GM12878 (cell line): ENCODE measurements at regions not wholly inside any gene's neighbourhood (a gene's known extent, or its start where the extent isn't known, plus 50 kb on each side); places are given as distances from the start of the nearest gene placed in this dataset.

Experiments used
- ATAC-seq: fragments of 200-7000 bp; cut with Tn5 transposase; 3 replicates; pipeline ENCODE4 v1.9.1; 2020; ENCODE audit warnings: mild to moderate bottlenecking, moderate library complexity
- BruUV-seq: library from RNA; stranded (reverse); fragments of 400-500 nt; replicated peaks from 2 replicates; lab custom pipeline; 2021; lab: Mats Ljungman, UMichigan
- CTCF ChIA-PET: fragments of 300-600 bp; sonication (Branson Sonifier 250); formaldehyde crosslinking; extraction: SDS; loops from one replicate; lab custom pipeline; 2021; ENCODE audit warnings: inconsistent platforms; lab: Yijun Ruan, JAX
- POLR2A ChIA-PET: fragments of 350-600 bp; formaldehyde crosslinking; extraction: SDS; loops from one replicate; lab custom pipeline; 2021; ENCODE audit warnings: inconsistent platforms; lab: Charles Lee
- RAD21 ChIA-PET: fragments of 300-600 bp; sonication (Branson Sonifier 250); formaldehyde crosslinking; loops from one replicate; lab custom pipeline; 2023; ENCODE audit warnings: antibody characterized with exemption; ENCODE audit not compliant: unreplicated experiment; lab: Charles Lee
- SMC1A ChIA-PET: fragments of 300-600 bp; sonication (Branson Sonifier 250); formaldehyde crosslinking; loops from one replicate; lab custom pipeline; 2023; ENCODE audit not compliant: unreplicated experiment, uncharacterized antibody; lab: Charles Lee
- DNase-seq: peaks from one replicate; pipeline ENCODE4 v3.0.0-alpha.2; 2011; ENCODE audit warnings: low read depth, low spot score
- FAIRE-seq: peaks from 3 replicates; lab custom pipeline; 2011; peaks lifted over from hg19 to GRCh38; lab: Jason Lieb, UNC
- H2AFZ ChIP-seq: 2 replicates; pipeline ENCODE4 v1.6.0; 2011; ENCODE audit warnings: low read depth, low read length, control low read depth; ENCODE audit not compliant: control insufficient read depth
- H3K27ac ChIP-seq: 2 replicates; pipeline ENCODE4 v1.5.1; 2011; ENCODE audit warnings: control low read depth; ENCODE audit not compliant: control insufficient read depth, insufficient read depth
- H3K27me3 ChIP-seq, 2 experiments: replicated peaks in 1 of 2; 2 replicates each; pipeline versions ENCODE4 v1.6.0 to v1.6.1; 2011; ENCODE audit warnings: low read length in 1 of 2; ENCODE audit not compliant: control insufficient read depth in 2 of 2, insufficient read depth in 2 of 2
- H3K36me3 ChIP-seq, 2 experiments: 2 replicates each; pipeline ENCODE4 v1.5.1; 2011; ENCODE audit warnings: low read length in 1 of 2; ENCODE audit not compliant: control insufficient read depth in 2 of 2, insufficient read depth in 2 of 2
- H3K4me1 ChIP-seq: 2 replicates; pipeline ENCODE4 v1.6.1; 2011; ENCODE audit warnings: mild to moderate bottlenecking, low read length, moderate library complexity, mixed read lengths; ENCODE audit not compliant: control insufficient read depth, insufficient read depth
- H3K4me2 ChIP-seq: 2 replicates; pipeline ENCODE4 v1.6.0; 2011; ENCODE audit warnings: control low read depth; ENCODE audit not compliant: control insufficient read depth, insufficient read depth
- H3K4me3 ChIP-seq: fragments of 200-600 bp; sonication (generic); 2 replicates; pipeline ENCODE4 v1.5.1; 2016
- H3K79me2 ChIP-seq: 2 replicates; pipeline ENCODE4 v1.6.0; 2011; ENCODE audit warnings: low read length; ENCODE audit not compliant: control insufficient read depth, insufficient read depth
- H3K9ac ChIP-seq: 2 replicates; pipeline ENCODE4 v1.8.0; 2011; ENCODE audit warnings: low read length, control low read depth, mixed read lengths; ENCODE audit not compliant: control insufficient read depth, insufficient read depth
- H3K9me3 ChIP-seq: replicated peaks from 3 replicates; pipeline ENCODE4 v1.5.1; 2011; ENCODE audit warnings: mild to moderate bottlenecking, low read length; ENCODE audit not compliant: control insufficient read depth, insufficient read depth
- H4K20me1 ChIP-seq: 2 replicates; pipeline ENCODE4 v1.6.0; 2011; ENCODE audit not compliant: control insufficient read depth, insufficient read depth
- BCL11A ChIP-seq: IDR thresholded peaks from 2 replicates; pipeline ENCODE4 v1.6.1; 2011; ENCODE audit warnings: low read depth, low read length
- BHLHE40 ChIP-seq, 2 experiments: fragments of 450-650 bp in 1 of 2; IDR thresholded peaks; 2 replicates each; pipeline ENCODE4 v1.6.1; 2011 to 2017; ENCODE audit warnings: low read depth in 2 of 2, borderline replicate concordance in 1 of 2, improper control_type of control experiment in 1 of 2, low read length in 1 of 2, mild to moderate bottlenecking in 1 of 2
- BRCA1 ChIP-seq: IDR thresholded peaks from 2 replicates; pipeline ENCODE4 v1.6.1; 2011; ENCODE audit warnings: low read depth, low read length, improper control_type of control experiment
- ESRRA ChIP-seq: IDR thresholded peaks from 2 replicates; pipeline ENCODE4 v1.6.1; 2012; ENCODE audit warnings: mild to moderate bottlenecking, low read length, improper control_type of control experiment
- HDGF ChIP-seq: fragments of 450-650 bp; IDR thresholded peaks from 2 replicates; pipeline ENCODE4 v1.6.1; 2016; ENCODE audit warnings: antibody characterized with exemption
- MTA2 ChIP-seq: fragments of 450-650 bp; IDR thresholded peaks from 2 replicates; pipeline ENCODE4 v1.6.1; 2016; ENCODE audit warnings: low read depth, mild to moderate bottlenecking, moderate library complexity
- POLR2AphosphoS5 ChIP-seq: IDR thresholded peaks from 2 replicates; pipeline ENCODE4 v1.6.1; 2011; ENCODE audit warnings: mild to moderate bottlenecking, low read length, inconsistent platforms
- SUPT20H ChIP-seq: IDR thresholded peaks from 2 replicates; pipeline ENCODE4 v1.6.1; 2011; ENCODE audit warnings: low read depth, mild to moderate bottlenecking, low read length, moderate library complexity, borderline replicate concordance; ENCODE audit not compliant: control insufficient read depth
- YY1 ChIP-seq: IDR thresholded peaks from 2 replicates; pipeline ENCODE4 v1.6.1; 2011; ENCODE audit warnings: low read depth, mild to moderate bottlenecking, low read length
- ZBTB33 ChIP-seq: fragments of 450-650 bp; IDR thresholded peaks from 2 replicates; pipeline ENCODE4 v1.6.1; 2017; ENCODE audit warnings: mild to moderate bottlenecking
- WGBS: methylation state at CpG from one replicate; pipeline ENCODE4 v1.1.6; 2016; ENCODE audit warnings: low lambda C conversion rate; ENCODE audit not compliant: insufficient replicate concordance, insufficient coverage; ENCODE audit errors: missing lambda C conversion rate; 5-methylcytosine and 5-hydroxymethylcytosine counted together
- in situ Hi-C: fragments of 300-500 bp; cut with MboI; formaldehyde crosslinking; loops from 9 replicates; pipeline ENCODE4 v1.14.3; 2018; ENCODE audit warnings: mixed read lengths
- intact Hi-C: fragments of 100-400 bp; cut with micrococcal nuclease; formaldehyde crosslinking; loops from one replicate; pipeline ENCODE4 v1.14.2; 2022; ENCODE audit not compliant: unreplicated experiment
- TF ChIP-seq, protein P1 (sequence below): fragments of 450-650 bp; IDR thresholded peaks from 2 replicates; pipeline ENCODE4 v1.6.1; 2017; ENCODE audit warnings: antibody characterized with exemption, mild to moderate bottlenecking, moderate library complexity
- TF ChIP-seq, protein P2 (sequence below): IDR thresholded peaks from 2 replicates; pipeline ENCODE4 v1.6.1; 2012; ENCODE audit warnings: mild to moderate bottlenecking, low read depth, low read length
- TF ChIP-seq, protein P3 (sequence below): fragments of 450-650 bp; IDR thresholded peaks from 2 replicates; pipeline ENCODE4 v1.6.1; 2017; ENCODE audit warnings: mild to moderate bottlenecking, moderate library complexity

DNA sequence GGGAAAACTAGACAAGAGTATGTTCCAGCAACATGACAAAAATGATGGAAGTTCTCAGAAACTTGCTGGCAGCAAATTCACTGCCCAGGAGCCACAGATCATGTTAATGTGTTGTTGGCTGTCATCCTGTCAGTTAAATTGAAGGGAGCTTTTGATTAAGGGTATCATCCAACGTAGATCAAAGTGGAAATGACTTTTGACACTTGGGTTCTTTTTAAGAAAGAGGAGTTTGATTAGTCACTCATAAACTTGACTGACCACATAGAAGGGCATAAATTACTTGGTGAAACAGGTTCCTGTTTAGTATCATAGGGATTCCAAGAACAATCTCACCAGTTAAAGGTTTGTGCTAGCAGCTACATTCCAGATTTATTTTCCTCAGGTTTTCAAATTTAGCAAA, 288.7 kb downstream of the CSNK1G3 start:
- FAIRE-seq (no peak), ATAC-seq (no peak), DNase-seq (no peak)
- no peaks in the 10 kb centered on the region for H3K9me3 ChIP-seq
- no peak overlapping the region for H3K9ac ChIP-seq
- CTCF ChIA-PET = no interaction called here
- intact Hi-C loops = no loop called here
- no TSS peak for BruUV-seq
- no peaks in the 10 kb centered on the region for H3K4me1 ChIP-seq
- in situ Hi-C loops = no loop called here
- no peak overlapping the region for H3K4me2 ChIP-seq
- no peaks in the 10 kb centered on the region for H3K79me2 ChIP-seq
- POLR2A ChIA-PET = no interaction called here
- no peak overlapping the region for H3K4me3 ChIP-seq
- H3K27me3 ChIP-seq = no peaks in the 10 kb centered on the region
- SMC1A ChIA-PET = no interaction called here
- no peak overlapping the region for H2AFZ ChIP-seq
- RAD21 ChIA-PET = no interaction called here
- H3K27ac ChIP-seq = no peak overlapping the region
- 0% methylated on average over 1 of the region's 1 CpG for WGBS
- no peaks in the 10 kb centered on the region for H3K36me3 ChIP-seq
- no peaks in the 10 kb centered on the region for H4K20me1 ChIP-seq
- TF ChIP-seq BCL11A (no peak), HDGF (no peak), SUPT20H (no peak), POLR2AphosphoS5 (no peak), BHLHE40 (IDR thresholded peaks at IDR 0.05; ENCODE audit: borderline replicate concordance in 1 of 2, low read depth in 2 of 2, low read length in 1 of 2) (no peak), ESRRA (no peak), YY1 (no peak), MTA2 (no peak), BRCA1 (no peak), ZBTB33 (no peak)
- TF ChIP-seq, protein P1, sequence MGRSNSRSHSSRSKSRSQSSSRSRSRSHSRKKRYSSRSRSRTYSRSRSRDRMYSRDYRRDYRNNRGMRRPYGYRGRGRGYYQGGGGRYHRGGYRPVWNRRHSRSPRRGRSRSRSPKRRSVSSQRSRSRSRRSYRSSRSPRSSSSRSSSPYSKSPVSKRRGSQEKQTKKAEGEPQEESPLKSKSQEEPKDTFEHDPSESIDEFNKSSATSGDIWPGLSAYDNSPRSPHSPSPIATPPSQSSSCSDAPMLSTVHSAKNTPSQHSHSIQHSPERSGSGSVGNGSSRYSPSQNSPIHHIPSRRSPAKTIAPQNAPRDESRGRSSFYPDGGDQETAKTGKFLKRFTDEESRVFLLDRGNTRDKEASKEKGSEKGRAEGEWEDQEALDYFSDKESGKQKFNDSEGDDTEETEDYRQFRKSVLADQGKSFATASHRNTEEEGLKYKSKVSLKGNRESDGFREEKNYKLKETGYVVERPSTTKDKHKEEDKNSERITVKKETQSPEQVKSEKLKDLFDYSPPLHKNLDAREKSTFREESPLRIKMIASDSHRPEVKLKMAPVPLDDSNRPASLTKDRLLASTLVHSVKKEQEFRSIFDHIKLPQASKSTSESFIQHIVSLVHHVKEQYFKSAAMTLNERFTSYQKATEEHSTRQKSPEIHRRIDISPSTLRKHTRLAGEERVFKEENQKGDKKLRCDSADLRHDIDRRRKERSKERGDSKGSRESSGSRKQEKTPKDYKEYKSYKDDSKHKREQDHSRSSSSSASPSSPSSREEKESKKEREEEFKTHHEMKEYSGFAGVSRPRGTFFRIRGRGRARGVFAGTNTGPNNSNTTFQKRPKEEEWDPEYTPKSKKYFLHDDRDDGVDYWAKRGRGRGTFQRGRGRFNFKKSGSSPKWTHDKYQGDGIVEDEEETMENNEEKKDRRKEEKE = no peak
- TF ChIP-seq, protein P2, sequence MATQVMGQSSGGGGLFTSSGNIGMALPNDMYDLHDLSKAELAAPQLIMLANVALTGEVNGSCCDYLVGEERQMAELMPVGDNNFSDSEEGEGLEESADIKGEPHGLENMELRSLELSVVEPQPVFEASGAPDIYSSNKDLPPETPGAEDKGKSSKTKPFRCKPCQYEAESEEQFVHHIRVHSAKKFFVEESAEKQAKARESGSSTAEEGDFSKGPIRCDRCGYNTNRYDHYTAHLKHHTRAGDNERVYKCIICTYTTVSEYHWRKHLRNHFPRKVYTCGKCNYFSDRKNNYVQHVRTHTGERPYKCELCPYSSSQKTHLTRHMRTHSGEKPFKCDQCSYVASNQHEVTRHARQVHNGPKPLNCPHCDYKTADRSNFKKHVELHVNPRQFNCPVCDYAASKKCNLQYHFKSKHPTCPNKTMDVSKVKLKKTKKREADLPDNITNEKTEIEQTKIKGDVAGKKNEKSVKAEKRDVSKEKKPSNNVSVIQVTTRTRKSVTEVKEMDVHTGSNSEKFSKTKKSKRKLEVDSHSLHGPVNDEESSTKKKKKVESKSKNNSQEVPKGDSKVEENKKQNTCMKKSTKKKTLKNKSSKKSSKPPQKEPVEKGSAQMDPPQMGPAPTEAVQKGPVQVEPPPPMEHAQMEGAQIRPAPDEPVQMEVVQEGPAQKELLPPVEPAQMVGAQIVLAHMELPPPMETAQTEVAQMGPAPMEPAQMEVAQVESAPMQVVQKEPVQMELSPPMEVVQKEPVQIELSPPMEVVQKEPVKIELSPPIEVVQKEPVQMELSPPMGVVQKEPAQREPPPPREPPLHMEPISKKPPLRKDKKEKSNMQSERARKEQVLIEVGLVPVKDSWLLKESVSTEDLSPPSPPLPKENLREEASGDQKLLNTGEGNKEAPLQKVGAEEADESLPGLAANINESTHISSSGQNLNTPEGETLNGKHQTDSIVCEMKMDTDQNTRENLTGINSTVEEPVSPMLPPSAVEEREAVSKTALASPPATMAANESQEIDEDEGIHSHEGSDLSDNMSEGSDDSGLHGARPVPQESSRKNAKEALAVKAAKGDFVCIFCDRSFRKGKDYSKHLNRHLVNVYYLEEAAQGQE = no peak
- TF ChIP-seq, protein P3, sequence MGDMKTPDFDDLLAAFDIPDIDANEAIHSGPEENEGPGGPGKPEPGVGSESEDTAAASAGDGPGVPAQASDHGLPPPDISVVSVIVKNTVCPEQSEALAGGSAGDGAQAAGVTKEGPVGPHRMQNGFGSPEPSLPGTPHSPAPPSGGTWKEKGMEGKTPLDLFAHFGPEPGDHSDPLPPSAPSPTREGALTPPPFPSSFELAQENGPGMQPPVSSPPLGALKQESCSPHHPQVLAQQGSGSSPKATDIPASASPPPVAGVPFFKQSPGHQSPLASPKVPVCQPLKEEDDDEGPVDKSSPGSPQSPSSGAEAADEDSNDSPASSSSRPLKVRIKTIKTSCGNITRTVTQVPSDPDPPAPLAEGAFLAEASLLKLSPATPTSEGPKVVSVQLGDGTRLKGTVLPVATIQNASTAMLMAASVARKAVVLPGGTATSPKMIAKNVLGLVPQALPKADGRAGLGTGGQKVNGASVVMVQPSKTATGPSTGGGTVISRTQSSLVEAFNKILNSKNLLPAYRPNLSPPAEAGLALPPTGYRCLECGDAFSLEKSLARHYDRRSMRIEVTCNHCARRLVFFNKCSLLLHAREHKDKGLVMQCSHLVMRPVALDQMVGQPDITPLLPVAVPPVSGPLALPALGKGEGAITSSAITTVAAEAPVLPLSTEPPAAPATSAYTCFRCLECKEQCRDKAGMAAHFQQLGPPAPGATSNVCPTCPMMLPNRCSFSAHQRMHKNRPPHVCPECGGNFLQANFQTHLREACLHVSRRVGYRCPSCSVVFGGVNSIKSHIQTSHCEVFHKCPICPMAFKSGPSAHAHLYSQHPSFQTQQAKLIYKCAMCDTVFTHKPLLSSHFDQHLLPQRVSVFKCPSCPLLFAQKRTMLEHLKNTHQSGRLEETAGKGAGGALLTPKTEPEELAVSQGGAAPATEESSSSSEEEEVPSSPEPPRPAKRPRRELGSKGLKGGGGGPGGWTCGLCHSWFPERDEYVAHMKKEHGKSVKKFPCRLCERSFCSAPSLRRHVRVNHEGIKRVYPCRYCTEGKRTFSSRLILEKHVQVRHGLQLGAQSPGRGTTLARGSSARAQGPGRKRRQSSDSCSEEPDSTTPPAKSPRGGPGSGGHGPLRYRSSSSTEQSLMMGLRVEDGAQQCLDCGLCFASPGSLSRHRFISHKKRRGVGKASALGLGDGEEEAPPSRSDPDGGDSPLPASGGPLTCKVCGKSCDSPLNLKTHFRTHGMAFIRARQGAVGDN = no peak
